Tibial nerve (tissue), 3 donors: ENCODE measurements at regions not wholly inside any gene's neighbourhood (a gene's known extent, or its start where the extent isn't known, plus 50 kb on each side); places are given as distances from the start of the nearest gene placed in this dataset.

Experiments
- POLR2A ChIP-seq, 2 donors: fragments of 450-650 bp; IDR thresholded peaks; one replicate each; pipeline ENCODE4 v1.6.1; 2017; ENCODE audit warnings: antibody characterized with exemption in 2 of 2, mild to moderate bottlenecking in 2 of 2, moderate library complexity in 2 of 2
- TF ChIP-seq, protein P1 (sequence below), 5 experiments: fragments of 200-600 bp in 3 of 5; fragments of 450-650 bp in 2 of 5; sonication (generic) in 3 of 5; IDR thresholded peaks; one replicate each; pipeline ENCODE4 v1.5.1; 2016 to 2019; ENCODE audit warnings: antibody characterized with exemption in 5 of 5, mild to moderate bottlenecking in 3 of 5, moderate library complexity in 2 of 5

DNA sequence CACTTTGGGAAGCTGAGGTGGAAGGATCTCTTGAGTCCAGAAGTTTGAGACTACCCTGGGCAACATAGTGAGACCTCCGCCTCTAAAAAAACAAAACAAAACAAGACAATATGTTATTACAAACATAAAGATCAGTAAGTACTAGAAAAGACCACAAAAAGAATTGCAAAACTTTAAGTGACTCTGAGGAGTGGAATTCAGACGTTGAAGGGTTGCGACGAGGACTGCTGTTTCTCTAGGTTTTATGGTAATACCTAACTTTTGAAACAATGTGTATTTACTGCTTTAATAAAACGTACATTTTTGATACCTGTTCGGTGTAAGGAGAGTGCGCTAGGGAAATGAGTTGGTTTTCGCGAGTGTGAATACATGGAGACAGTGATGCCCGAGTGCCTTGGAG lies 250.4 kb downstream of the GATA3 start:
- TF ChIP-seq, protein P1, sequence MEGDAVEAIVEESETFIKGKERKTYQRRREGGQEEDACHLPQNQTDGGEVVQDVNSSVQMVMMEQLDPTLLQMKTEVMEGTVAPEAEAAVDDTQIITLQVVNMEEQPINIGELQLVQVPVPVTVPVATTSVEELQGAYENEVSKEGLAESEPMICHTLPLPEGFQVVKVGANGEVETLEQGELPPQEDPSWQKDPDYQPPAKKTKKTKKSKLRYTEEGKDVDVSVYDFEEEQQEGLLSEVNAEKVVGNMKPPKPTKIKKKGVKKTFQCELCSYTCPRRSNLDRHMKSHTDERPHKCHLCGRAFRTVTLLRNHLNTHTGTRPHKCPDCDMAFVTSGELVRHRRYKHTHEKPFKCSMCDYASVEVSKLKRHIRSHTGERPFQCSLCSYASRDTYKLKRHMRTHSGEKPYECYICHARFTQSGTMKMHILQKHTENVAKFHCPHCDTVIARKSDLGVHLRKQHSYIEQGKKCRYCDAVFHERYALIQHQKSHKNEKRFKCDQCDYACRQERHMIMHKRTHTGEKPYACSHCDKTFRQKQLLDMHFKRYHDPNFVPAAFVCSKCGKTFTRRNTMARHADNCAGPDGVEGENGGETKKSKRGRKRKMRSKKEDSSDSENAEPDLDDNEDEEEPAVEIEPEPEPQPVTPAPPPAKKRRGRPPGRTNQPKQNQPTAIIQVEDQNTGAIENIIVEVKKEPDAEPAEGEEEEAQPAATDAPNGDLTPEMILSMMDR (IDR thresholded peaks at IDR 0.05) = no peak
- TF ChIP-seq POLR2A (IDR thresholded peaks at IDR 0.05) = no peak
